ENCODE measurements at regions not wholly inside any gene's neighbourhood (a gene's known extent, or its start where the extent isn't known, plus 50 kb on each side); places are given as distances from the start of the nearest gene placed in this dataset.

DNA sequence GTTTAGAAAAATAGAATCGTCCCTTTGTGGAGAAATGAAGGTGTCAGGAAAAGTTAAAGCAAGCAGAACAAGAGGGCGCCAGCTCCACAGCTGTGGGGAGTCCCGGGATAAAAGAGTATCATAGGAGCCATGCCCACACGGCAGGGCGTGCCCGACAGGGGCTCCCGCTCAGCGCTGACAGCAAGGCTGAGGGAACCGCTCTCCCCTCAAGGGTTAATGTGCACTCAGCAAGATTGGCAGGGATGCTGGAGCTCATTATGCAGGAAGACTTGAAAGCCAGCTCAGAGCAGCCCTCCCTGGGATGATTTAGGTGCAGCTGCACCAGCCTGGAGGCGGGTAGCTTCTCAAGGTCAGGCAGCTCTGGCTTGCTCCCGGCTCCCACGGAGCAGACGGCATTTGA, 500.2 kb downstream of the EIPR1 start:
- TF ChIP-seq, protein P1, sequence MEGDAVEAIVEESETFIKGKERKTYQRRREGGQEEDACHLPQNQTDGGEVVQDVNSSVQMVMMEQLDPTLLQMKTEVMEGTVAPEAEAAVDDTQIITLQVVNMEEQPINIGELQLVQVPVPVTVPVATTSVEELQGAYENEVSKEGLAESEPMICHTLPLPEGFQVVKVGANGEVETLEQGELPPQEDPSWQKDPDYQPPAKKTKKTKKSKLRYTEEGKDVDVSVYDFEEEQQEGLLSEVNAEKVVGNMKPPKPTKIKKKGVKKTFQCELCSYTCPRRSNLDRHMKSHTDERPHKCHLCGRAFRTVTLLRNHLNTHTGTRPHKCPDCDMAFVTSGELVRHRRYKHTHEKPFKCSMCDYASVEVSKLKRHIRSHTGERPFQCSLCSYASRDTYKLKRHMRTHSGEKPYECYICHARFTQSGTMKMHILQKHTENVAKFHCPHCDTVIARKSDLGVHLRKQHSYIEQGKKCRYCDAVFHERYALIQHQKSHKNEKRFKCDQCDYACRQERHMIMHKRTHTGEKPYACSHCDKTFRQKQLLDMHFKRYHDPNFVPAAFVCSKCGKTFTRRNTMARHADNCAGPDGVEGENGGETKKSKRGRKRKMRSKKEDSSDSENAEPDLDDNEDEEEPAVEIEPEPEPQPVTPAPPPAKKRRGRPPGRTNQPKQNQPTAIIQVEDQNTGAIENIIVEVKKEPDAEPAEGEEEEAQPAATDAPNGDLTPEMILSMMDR (IDR thresholded peaks at IDR 0.05; ENCODE audit: low read length): no peak
- TF ChIP-seq EZH2 (IDR thresholded peaks at IDR 0.05; ENCODE audit: borderline replicate concordance, low read length): no peak
